Tibial nerve (tissue), 4 donors: ENCODE measurements at regions not wholly inside any gene's neighbourhood (a gene's known extent, or its start where the extent isn't known, plus 50 kb on each side); places are given as distances from the start of the nearest gene placed in this dataset.

Source experiments
- EP300 ChIP-seq, 2 donors: sonication (generic); formaldehyde crosslinking; IDR thresholded peaks; one replicate each; pipeline ENCODE4 v1.6.1; 2017; ENCODE audit warnings: antibody characterized with exemption in 2 of 2, mild to moderate bottlenecking in 1 of 2
- POLR2A ChIP-seq, 2 donors: fragments of 450-650 bp; IDR thresholded peaks; one replicate each; pipeline ENCODE4 v1.6.1; 2017; ENCODE audit warnings: antibody characterized with exemption in 2 of 2, mild to moderate bottlenecking in 2 of 2, moderate library complexity in 2 of 2
- TF ChIP-seq, protein P1 (sequence below), 5 experiments: fragments of 200-600 bp in 3 of 5; fragments of 450-650 bp in 2 of 5; sonication (generic) in 3 of 5; IDR thresholded peaks; one replicate each; pipeline ENCODE4 v1.5.1; 2016 to 2019; ENCODE audit warnings: antibody characterized with exemption in 5 of 5, mild to moderate bottlenecking in 3 of 5, moderate library complexity in 2 of 5

GRCh38 chr1:81730881-81731280 is 69.9 kb upstream of the ADGRL2 start:
- TF ChIP-seq POLR2A (IDR thresholded peaks at IDR 0.05) (no peak), EP300 (IDR thresholded peaks at IDR 0.05) (no peak)
- TF ChIP-seq, protein P1, sequence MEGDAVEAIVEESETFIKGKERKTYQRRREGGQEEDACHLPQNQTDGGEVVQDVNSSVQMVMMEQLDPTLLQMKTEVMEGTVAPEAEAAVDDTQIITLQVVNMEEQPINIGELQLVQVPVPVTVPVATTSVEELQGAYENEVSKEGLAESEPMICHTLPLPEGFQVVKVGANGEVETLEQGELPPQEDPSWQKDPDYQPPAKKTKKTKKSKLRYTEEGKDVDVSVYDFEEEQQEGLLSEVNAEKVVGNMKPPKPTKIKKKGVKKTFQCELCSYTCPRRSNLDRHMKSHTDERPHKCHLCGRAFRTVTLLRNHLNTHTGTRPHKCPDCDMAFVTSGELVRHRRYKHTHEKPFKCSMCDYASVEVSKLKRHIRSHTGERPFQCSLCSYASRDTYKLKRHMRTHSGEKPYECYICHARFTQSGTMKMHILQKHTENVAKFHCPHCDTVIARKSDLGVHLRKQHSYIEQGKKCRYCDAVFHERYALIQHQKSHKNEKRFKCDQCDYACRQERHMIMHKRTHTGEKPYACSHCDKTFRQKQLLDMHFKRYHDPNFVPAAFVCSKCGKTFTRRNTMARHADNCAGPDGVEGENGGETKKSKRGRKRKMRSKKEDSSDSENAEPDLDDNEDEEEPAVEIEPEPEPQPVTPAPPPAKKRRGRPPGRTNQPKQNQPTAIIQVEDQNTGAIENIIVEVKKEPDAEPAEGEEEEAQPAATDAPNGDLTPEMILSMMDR (IDR thresholded peaks at IDR 0.05) = no peak
